EH (cell line): ENCODE measurements at regions not wholly inside any gene's neighbourhood (a gene's known extent, or its start where the extent isn't known, plus 50 kb on each side); places are given as distances from the start of the nearest gene placed in this dataset.

ENCODE experiments used
- DNase-seq: peaks from one replicate; pipeline ENCODE4 v3.0.0-alpha.2; 2015; ENCODE audit warnings: low read depth

DNA sequence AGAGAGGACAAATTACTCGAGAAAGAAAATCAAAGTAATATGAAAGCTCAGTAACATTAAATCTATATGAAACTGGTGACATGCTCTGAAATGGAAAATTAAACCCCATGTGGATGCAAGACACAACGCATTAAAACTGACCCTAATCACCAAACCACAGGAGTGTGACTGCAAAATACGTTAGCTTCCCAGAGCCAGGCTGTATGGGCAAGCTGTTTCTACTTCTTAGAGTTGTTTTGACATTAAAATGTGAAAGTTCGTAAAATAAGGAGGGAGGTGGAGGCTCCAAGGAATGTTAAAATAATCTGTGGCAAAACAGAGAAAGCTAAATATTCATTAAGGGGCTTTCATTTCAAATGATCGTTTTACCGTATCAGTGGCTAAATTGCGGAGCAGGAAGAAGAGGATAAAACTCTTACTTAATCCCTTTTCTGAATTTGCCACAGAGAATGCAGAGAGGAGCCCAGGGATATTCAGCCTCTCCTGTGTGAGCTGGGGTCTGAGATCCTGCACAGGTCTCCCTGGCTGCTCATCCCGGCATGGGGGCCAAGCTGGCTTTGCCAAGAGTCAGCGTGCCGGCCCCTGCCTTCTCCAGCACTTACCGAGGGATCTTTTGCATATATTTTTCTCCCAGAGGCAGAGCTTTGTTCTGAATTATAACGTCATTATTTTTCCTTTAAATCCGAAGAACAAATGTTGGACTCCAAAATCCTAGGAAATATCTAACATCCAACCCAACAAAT is 239.8 kb upstream of the THBS1 start:
- DNase-seq: no peak

DNA sequence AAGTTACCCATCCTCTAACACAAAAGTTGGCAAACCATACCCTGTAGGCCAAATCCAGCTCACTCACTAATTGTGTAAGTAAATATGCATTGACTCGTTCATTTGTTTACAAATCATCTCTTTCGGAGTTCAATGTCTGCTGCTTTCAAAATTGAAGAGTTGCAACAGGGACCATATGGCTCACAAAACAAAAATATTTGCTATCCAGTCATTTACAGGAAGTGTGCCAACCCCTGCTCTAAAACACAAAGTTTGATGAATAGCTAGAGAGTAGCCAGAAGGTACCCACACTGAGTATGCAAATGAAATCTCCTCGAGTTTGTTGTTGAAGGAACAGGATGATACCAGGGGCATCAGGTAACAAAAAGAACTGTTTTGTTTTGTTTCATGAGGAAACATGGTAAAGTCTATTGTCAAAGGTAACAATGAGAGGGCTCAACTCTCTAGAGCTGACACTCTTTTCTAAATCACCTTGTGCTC is 236.2 kb upstream of the THBS1 start:
- DNase-seq: peak; percentile 41

DNA sequence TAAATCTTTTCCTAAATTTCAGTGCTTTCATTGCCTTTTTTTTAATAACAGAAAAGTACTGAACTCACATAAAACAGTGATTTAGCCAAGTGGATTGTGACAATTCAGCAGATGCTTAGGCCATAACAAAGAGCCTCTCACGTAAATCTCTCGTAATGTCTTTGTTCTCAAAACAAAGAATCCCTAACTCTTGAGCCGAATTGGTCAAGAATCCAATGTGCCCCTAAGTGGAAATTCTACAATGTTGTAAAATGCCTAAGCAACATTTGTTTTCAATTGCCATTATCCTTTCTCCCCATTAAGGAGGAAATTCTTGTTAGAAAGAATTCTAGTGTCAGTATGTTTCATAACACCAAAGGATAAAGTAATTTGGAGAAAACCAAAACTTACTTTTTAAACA is 235.7 kb upstream of the THBS1 start:
- peak; percentile 82 for DNase-seq

DNA sequence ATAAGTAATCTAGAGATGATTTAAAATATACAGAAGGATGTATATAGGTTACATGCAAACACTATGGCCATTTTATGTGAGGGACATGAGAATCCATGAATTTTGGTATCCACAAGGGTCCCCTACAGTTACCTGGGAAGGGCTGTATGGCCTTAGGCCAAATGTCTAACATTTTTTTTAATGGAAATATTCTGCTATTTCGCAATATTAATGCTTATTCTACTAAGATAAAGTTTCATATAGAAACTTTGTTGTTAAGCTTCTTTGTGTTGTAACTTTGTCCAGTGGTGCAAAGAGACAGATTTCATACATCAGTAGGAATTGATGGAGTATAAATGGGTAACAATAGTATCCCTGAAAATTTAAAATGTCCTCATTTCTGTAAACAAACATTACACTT is 233.4 kb upstream of the THBS1 start:
- DNase-seq: no peak

GRCh38 chr15:39350785-39351184 is 230.1 kb upstream of the THBS1 start:
- no peak for DNase-seq

GRCh38 chr15:39354189-39354588 is 226.7 kb upstream of the THBS1 start:
- no peak for DNase-seq

GRCh38 chr15:39357480-39358268 is 223.2 kb upstream of the THBS1 start:
- peak; percentile 62 for DNase-seq

GRCh38 chr15:39358441-39359041 is 222.3 kb upstream of the THBS1 start:
- peak; percentile 71 for DNase-seq

DNA sequence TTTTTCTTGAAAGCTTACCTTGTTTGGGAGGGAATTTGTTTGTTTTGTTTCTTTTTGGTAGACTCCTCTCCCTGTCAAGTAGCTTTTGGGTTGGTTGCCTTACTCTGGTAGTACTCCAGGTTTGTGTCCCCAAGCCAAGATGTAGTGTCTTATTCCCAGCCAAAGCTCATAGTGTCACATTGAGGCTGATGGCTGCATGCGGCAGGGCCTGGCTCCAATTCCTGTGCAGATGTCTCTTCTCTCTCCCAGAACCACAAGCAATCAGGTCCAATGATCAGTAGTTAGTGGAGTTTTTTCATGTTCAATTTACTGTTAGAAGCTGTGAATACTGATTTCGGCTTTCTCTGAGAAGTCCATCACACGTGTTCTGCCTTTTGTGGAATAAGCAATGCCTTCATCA is 221.1 kb upstream of the THBS1 start:
- no peak for DNase-seq

DNA sequence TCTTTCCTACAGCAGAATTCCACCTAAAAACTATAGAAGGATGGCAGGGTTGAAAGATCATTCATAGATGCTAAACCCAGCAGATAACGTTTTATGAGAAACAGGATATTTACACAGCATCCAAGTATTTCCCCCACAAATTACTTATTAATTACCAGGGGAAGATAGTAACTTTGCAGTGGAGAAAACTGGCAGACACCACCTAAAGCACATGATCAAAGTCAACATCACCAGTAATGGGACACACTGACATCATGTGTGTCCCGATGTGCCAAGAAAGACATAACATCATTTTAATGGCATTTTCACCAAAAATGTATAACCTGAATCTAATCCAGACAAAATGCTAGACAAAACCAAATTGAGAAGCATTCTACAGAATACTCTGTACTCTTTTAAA is 220.4 kb upstream of the THBS1 start:
- peak; percentile 75 for DNase-seq

DNA sequence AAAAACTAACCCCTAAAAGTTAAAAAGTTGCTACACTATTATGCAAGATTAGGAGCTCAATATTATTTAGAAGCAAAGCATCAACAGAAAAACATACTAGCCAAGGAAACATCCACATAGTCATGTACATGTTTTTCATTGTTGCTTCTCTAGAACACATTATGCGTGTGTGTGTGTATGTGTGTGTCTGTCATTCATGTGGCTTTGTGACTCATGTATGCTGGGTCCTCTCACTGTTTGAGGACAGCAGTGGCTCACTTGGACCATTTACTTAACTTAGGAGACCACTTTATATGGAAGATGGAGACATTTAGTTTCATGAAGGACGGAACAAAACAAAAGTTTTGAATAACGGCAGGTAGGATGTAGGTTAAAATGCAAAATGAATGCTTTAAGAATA is 219.4 kb upstream of the THBS1 start:
- DNase-seq: peak; percentile 47

DNA sequence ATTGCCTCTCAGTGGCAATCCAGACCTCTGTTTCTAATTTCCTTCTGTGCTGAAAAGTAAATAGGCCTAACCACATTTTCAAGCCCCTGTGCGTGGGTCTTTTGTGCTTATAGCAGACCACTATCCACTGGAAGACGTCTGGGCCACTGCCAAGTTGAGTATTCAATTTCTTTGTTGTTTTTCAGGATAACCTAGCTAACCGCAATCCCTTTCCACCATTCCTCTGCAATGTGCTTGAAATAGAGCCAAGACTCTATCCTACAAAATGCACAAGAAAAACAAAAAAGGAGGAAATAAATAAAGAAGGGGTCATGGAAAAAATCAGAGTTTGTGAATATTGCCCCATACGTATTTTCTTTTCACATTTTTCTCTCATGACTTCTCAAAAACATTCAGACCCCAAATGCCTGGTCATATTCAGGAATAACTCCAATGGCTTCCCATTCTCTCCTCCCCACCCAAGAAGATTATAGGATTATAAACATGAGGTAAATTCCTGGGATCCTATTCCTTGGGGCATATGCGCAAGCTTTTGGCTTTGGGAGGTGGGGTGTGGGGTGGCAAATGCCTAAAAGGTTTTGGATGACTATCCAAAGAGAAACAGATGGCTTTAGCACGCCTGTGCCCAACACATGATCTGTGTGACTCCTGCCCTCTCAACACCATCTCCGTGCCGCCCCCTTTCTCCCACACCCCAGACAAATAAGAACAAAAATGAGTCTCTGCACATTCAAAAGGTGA is 217.9 kb upstream of the THBS1 start:
- peak; percentile 99 for DNase-seq

DNA sequence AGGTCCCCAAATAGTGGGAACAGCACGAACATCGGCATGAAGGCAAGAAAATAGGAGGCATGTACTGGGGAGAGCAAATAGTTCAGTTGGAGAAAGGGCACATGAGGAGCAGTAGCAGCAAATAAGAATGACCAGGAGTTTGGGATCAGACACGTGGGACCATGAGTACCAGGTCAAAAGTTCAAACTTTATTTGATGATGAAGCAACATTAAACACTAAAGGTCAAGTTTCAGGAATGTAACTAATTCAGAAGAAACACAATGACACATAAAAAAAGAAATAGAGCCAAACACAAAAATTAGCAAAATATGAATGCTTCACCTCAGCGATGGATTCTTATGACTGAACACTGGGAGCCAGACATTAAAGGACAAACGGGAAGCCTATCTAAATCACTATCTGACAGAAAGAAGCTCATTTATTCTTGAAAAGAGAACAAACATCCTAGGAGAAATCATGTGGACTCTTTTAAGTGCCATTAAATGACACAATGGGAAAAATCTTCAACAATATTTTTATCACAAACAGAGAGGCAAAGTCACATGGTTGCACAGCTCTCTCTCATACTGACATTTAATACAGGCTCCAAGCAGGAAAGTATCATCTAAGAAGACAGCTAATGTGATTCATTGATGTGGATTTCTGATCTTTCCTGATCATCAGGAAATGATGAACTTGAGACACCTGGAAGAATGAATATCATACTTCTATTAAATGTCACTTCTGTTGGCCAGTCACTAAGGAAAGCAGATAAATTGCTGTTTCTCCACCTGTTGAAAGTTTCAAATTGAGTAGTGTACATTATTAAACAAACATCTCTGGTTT is 216.9 kb upstream of the THBS1 start:
- peak; percentile 96 for DNase-seq

- DNase-seq: peak; percentile 28
Observed at GRCh38 chr15:39364721-39365120, 216.2 kb upstream of the THBS1 start.

GRCh38 chr15:39365161-39365560 is 215.7 kb upstream of the THBS1 start:
- DNase-seq: peak; percentile 84

- no peak for DNase-seq
Observed at GRCh38 chr15:39365873-39366272, 215.0 kb upstream of the THBS1 start.

DNA sequence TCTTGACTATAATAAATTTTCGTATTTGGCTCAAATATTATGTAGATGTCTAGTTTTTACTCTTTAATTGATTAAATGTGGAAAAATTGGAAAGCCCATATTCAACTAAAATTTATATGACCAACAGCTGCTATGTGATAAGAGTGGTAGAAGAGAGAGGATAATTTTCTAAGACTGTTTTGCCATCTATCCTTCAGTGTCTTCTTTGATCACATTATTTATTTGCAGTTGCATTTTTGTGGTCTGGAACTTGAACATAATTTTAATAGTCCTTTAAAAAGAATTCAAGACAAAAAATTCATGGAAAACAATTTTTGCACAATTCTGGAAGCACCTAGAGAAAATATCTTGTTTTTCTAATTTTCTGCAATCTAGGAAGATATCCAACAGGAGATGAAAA is 213.3 kb upstream of the THBS1 start:
- DNase-seq: peak; percentile 45

- DNase-seq: no peak
Observed at GRCh38 chr15:39369768-39370167, 211.1 kb upstream of the THBS1 start.

DNA sequence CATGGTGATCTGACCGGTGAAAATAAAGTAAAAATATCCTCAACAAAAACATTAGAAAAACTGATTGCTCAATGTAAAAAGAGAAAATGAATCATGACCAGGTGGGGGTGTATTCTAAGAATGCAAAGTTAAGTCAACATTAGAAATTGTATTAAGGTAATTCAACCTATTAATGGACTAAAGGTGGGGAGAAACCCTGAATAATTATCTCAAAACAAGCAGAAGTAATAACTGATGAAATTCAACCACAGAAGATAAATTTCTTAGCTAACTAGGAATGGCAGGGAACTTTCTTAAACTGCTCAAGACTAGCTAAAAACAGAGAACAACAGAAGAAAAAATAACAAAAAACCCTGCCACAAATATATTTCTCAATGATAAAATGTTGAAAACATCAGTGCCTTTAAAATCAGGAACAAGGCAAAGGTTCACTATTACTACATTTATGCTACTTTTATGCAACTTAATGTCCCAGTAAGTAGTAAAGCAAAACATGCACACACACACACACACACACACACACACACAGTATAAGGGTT is 204.4 kb upstream of the THBS1 start:
- DNase-seq: peak; percentile 44

DNA sequence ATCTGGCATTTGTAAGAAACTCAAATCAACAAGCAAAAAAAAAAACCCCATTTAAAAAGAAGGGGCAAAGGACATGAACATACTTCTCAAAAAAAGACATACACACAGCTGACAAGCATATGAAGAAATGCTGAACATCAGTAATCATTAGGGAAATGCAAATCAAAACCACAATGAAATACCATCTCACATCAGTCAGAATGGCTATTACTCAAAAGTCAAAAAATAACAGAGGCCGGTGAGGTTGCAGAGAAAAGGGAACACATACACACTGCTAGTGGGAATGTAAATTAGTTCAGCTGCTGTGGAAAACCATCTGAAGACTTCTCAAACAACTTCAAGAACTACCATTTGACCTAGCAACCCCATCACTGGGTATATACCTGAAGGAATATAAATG is 199.4 kb upstream of the THBS1 start:
- DNase-seq: peak; percentile 75

DNA sequence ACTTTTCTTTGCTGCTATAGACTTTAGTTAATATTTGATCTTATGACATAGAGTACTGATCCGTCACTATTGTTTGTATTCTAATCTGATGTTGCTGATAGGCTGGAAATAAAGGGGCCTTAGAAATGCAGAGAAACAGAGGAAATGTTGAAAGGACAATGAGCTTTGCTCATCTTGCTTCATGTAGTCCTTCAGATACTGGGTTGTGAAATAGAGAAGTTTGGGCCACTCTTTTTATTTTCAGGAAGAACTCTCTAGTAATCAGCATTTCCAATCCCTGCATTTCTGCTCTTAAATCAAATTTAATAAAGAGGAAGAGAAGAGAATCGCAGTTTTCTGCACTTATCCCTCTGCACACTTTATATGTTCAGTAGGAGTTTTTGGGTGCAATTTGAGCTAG is 192.8 kb upstream of the THBS1 start:
- no peak for DNase-seq
